Central memory CD8-positive, alpha-beta T cell (primary cell): ENCODE measurements at regions not wholly inside any gene's neighbourhood (a gene's known extent, or its start where the extent isn't known, plus 50 kb on each side); places are given as distances from the start of the nearest gene placed in this dataset.

Experiments
- ATAC-seq: fragments of 150-1000 bp; cut with Tn5 transposase; replicated peaks from 2 replicates; pipeline ENCODE4 v1.10.0; 2022; ENCODE audit warnings: mild to moderate bottlenecking, moderate FRiP score, moderate number of reproducible peaks; ENCODE audit not compliant: poor library complexity, severe bottlenecking; ENCODE audit errors: extremely low read depth
- DNase-seq, 2 donors: peaks; one replicate each; pipeline ENCODE4 v3.0.0; 2021; ENCODE audit warnings: low spot score in 2 of 2
- H3K27ac Mint-ChIP-seq: one replicate; pipeline ENCODE4 v1.8.0; 2022; ENCODE audit warnings: low read depth, mild to moderate bottlenecking, moderate library complexity, mixed read lengths
- H3K27me3 Mint-ChIP-seq: one replicate; pipeline ENCODE4 v1.8.0; 2022; ENCODE audit warnings: mixed read lengths
- H3K36me3 Mint-ChIP-seq: one replicate; pipeline ENCODE4 v1.8.0; 2022; ENCODE audit warnings: mild to moderate bottlenecking, moderate library complexity, mixed read lengths; ENCODE audit not compliant: insufficient read depth
- H3K4me1 Mint-ChIP-seq: one replicate; pipeline ENCODE4 v1.8.0; 2022; ENCODE audit warnings: mixed read lengths
- H3K4me3 Mint-ChIP-seq: one replicate; pipeline ENCODE4 v1.8.0; 2022; ENCODE audit warnings: mild to moderate bottlenecking, moderate library complexity, mixed read lengths
- H3K9me3 Mint-ChIP-seq: one replicate; pipeline ENCODE4 v1.8.0; 2022; ENCODE audit warnings: mixed read lengths

- Mint-ChIP-seq H3K27ac (no peak overlapping the region), H3K4me3 (no peak overlapping the region), H3K36me3 (no peaks in the 10 kb centered on the region), H3K4me1 (no peaks in the 10 kb centered on the region), H3K27me3 (no peaks in the 10 kb centered on the region), H3K9me3 (no peaks in the 10 kb centered on the region)
- DNase-seq (no peak), ATAC-seq (no peak)
Observed at GRCh38 chrX:68922013-68922412, 93.2 kb downstream of the EFNB1 start.

- no peak overlapping the region for H3K27ac Mint-ChIP-seq
- H3K9me3 Mint-ChIP-seq: no peaks in the 10 kb centered on the region
- no peaks in the 10 kb centered on the region for H3K4me1 Mint-ChIP-seq
- no peak overlapping the region for H3K4me3 Mint-ChIP-seq
- no peak for DNase-seq
- H3K36me3 Mint-ChIP-seq: peaks cover 2% of the 10 kb centered on the region
- H3K27me3 Mint-ChIP-seq: no peaks in the 10 kb centered on the region
- ATAC-seq: no peak
Observed at GRCh38 chrX:68920561-68920960, 91.7 kb downstream of the EFNB1 start.

- H3K36me3 Mint-ChIP-seq: peaks cover 2% of the 10 kb centered on the region
- no peak overlapping the region for H3K27ac Mint-ChIP-seq
- H3K4me3 Mint-ChIP-seq: no peak overlapping the region
- no peaks in the 10 kb centered on the region for H3K4me1 Mint-ChIP-seq
- H3K27me3 Mint-ChIP-seq: no peaks in the 10 kb centered on the region
- no peaks in the 10 kb centered on the region for H3K9me3 Mint-ChIP-seq
- DNase-seq (no peak), ATAC-seq (no peak)
Observed at GRCh38 chrX:68919707-68920106, 90.9 kb downstream of the EFNB1 start.

DNA sequence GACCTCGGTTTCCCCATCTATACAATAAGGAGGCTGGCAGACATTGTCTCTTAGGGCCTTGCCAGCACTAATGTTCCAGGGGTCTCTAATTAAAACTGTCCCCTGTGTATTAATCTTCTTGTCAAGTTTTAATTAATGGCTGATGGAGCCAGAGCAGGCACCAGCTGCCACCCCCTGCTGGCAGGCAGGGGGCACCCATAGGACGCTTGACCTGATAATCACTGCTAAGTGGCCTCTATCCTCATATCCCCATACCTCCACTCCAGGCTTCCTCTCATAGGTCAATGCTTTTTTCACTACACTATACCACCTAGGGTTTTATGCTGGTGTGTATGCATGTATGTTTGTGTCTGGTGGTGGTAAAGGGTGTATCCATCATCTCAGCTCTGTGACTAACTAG is 89.4 kb downstream of the EFNB1 start:
- no peaks in the 10 kb centered on the region for H3K9me3 Mint-ChIP-seq
- peaks cover 2% of the 10 kb centered on the region for H3K36me3 Mint-ChIP-seq
- ATAC-seq: no peak
- H3K4me1 Mint-ChIP-seq: no peaks in the 10 kb centered on the region
- no peak for DNase-seq
- H3K27me3 Mint-ChIP-seq: peaks cover 4% of the 10 kb centered on the region
- no peak overlapping the region for H3K4me3 Mint-ChIP-seq
- H3K27ac Mint-ChIP-seq: no peak overlapping the region

DNA sequence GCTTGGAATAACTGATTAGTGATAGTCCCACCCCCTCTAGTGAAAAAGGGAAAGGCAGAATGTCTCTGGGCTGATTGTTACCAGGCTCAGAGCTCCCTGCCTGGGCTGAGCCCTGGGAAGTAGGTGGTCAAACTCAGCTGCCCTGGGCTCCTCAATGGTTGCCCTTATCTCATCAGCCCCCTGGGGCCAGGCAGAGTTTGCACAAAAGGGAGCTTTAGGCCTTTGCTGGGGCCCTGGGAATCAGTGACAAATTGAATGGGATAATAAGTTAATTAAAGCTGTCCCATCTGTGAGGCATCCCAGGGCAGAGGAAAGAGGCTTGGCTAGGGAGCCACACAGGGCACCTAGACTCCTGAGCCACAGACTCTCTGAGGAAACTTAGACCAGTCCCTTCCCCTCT is 89.0 kb downstream of the EFNB1 start:
- no peak overlapping the region for H3K4me3 Mint-ChIP-seq
- no peaks in the 10 kb centered on the region for H3K9me3 Mint-ChIP-seq
- no peak overlapping the region for H3K27ac Mint-ChIP-seq
- ATAC-seq (no peak), DNase-seq (no peak)
- H3K4me1 Mint-ChIP-seq: no peaks in the 10 kb centered on the region
- peaks cover 2% of the 10 kb centered on the region for H3K36me3 Mint-ChIP-seq
- peaks cover 8% of the 10 kb centered on the region for H3K27me3 Mint-ChIP-seq

DNA sequence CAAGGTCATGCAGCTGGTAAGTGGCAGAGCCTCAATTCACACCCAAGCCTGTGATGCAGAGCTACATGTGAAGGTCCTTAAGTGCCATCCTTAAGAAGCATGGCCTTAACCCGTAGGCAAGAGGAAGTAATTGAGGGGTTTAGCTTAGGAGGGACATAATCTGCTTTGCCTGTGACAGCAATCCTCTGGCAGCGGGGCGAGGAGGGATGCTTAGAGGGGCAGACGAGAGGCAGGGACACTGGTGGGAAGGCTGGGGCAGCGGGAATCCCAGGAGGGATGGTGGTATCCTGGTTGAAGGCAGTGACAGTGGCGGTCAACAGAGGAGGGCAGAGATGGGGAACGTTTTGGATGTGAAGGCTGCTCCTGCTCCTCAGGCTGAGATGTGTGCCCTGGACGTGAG is 88.1 kb downstream of the EFNB1 start:
- Mint-ChIP-seq H3K36me3 (peaks cover 2% of the 10 kb centered on the region), H3K27me3 (peaks cover 11% of the 10 kb centered on the region), H3K9me3 (no peaks in the 10 kb centered on the region), H3K4me3 (no peak overlapping the region), H3K27ac (no peak overlapping the region), H3K4me1 (no peaks in the 10 kb centered on the region)
- no peak for ATAC-seq
- no peak for DNase-seq

- H3K36me3 Mint-ChIP-seq: peaks cover 2% of the 10 kb centered on the region
- H3K27ac Mint-ChIP-seq: no peak overlapping the region
- ATAC-seq (no peak), DNase-seq (no peak)
- no peaks in the 10 kb centered on the region for H3K4me1 Mint-ChIP-seq
- no peak overlapping the region for H3K4me3 Mint-ChIP-seq
- peaks cover 11% of the 10 kb centered on the region for H3K27me3 Mint-ChIP-seq
- no peaks in the 10 kb centered on the region for H3K9me3 Mint-ChIP-seq
Observed at GRCh38 chrX:68915778-68916177, 87.0 kb downstream of the EFNB1 start.

DNA sequence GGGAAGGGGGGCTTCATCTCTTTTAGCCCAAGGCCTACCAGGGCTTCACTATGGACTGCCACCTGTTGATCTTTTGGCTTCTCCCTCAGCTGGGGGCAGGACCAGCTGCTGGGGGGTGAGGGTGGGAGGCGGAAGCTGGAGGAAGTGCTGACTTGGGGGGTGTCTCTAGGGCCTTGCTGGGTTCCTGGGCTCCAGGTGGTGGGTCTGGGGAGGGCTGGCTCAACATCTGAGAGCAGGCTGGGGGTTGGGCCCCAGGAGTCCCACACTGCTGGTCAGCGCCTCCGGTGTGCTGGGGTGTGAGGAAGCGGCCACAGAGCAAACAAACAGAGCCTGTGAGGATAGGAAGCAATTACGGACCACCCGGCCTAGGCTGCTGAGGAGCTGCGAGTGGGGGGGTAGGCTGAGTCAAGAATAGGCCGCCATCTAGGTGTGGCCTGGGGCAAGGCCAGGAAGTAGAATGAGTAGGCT is 85.7 kb downstream of the EFNB1 start:
- ATAC-seq: no peak
- DNase-seq: no peak
- Mint-ChIP-seq H3K4me1 (no peaks in the 10 kb centered on the region), H3K36me3 (peaks cover 2% of the 10 kb centered on the region), H3K27me3 (peaks cover 11% of the 10 kb centered on the region), H3K4me3 (no peak overlapping the region), H3K27ac (no peak overlapping the region), H3K9me3 (no peaks in the 10 kb centered on the region)

GRCh38 chrX:68913249-68913547 is 84.4 kb downstream of the EFNB1 start:
- Mint-ChIP-seq H3K36me3 (peaks cover 2% of the 10 kb centered on the region), H3K27me3 (peaks cover 11% of the 10 kb centered on the region), H3K27ac (no peak overlapping the region), H3K9me3 (no peaks in the 10 kb centered on the region), H3K4me1 (no peaks in the 10 kb centered on the region), H3K4me3 (no peak overlapping the region)
- DNase-seq: no peak
- ATAC-seq: no peak

DNA sequence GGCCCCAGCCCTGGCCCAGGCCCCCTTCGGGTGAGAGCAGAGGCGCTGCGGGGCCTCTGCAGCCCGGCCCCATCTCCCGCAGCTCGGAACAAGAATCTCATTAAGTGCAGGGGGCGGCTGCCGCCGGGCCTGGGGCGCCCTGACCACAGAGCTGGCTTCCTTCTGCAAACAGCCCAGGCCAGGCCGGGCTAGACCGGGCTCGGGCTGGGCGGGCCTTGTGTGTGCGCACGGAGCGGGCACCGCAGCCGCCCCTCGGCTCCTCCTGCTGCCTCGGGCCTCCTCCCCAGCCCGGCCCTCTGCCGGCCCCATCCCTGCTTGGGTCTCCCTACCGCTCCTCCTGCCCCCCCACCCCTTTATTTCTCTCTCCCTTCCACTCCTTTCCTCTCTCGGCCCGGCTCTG is 83.3 kb downstream of the EFNB1 start:
- Mint-ChIP-seq H3K27me3 (peaks cover 11% of the 10 kb centered on the region), H3K27ac (no peak overlapping the region), H3K9me3 (no peaks in the 10 kb centered on the region), H3K36me3 (peaks cover 2% of the 10 kb centered on the region), H3K4me3 (no peak overlapping the region), H3K4me1 (no peaks in the 10 kb centered on the region)
- ATAC-seq (no peak), DNase-seq (no peak)

DNA sequence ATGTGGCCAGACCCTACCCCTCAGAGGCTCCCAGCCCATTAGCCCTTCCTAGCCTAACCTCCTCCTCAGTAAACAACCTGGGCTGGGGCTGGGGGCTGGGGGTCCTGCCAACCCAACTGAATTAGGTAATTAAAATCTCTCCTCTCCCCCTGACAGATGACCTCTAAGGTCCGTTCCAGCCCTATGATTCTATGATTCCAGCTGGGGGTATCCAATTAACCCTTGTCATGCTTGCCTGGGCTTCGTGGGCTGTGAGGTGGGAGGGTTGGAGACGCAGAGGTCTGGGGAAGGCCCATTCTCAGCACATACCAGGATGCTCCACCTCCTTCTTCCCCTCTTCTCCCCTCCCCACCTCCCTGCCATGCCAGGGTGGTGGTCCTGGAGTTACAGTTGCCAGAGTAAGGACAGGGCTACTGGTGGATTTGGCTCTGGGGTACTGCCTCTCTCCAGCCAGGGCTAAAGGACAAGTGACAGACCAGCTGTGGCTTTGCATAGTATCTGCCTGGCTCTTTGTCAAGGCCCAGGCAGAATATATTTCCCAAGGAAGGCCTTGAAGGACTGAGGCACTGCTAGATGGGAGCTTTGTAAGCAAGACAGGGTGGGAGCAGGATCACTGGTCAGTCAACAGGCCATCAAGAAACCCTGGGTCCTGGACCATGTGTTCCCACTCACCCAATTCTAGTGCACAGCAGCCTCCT is 82.1 kb downstream of the EFNB1 start:
- Mint-ChIP-seq H3K36me3 (peaks cover 2% of the 10 kb centered on the region), H3K27ac (no peak overlapping the region), H3K4me3 (no peak overlapping the region), H3K4me1 (no peaks in the 10 kb centered on the region), H3K9me3 (no peaks in the 10 kb centered on the region), H3K27me3 (peaks cover 11% of the 10 kb centered on the region)
- ATAC-seq (no peak), DNase-seq (no peak)

- Mint-ChIP-seq H3K4me1 (no peaks in the 10 kb centered on the region), H3K9me3 (no peaks in the 10 kb centered on the region), H3K36me3 (no peaks in the 10 kb centered on the region), H3K4me3 (no peak overlapping the region), H3K27me3 (peaks cover 11% of the 10 kb centered on the region), H3K27ac (no peak overlapping the region)
- no peak for DNase-seq
- ATAC-seq: no peak
Observed at GRCh38 chrX:68909945-68910344, 81.1 kb downstream of the EFNB1 start.

DNA sequence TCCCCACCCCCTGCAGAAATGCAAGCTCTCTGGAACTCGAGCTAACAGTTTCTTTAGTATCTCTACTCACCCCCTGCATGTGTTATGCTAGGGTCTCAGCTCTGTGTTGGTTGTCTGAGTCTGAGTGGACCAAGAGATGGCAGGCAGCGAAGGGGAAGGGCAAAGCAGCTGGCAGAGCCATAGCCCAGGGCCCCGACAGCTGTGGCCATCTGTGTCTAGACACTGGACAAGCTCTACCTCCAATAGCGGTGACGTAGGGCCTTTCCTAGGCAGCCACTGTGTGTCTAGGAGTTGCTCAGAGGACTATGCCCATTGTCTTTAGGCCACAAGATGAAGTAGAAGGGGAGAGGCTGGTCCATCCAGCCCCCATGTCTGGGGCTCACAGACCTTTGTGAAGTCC is 79.2 kb downstream of the EFNB1 start:
- peaks cover 6% of the 10 kb centered on the region for H3K27me3 Mint-ChIP-seq
- ATAC-seq (no peak), DNase-seq (no peak)
- H3K27ac Mint-ChIP-seq: no peak overlapping the region
- no peaks in the 10 kb centered on the region for H3K4me1 Mint-ChIP-seq
- no peaks in the 10 kb centered on the region for H3K36me3 Mint-ChIP-seq
- no peak overlapping the region for H3K4me3 Mint-ChIP-seq
- no peaks in the 10 kb centered on the region for H3K9me3 Mint-ChIP-seq
